Prostate gland (tissue), 2 donors: ENCODE measurements at regions not wholly inside any gene's neighbourhood (a gene's known extent, or its start where the extent isn't known, plus 50 kb on each side); places are given as distances from the start of the nearest gene placed in this dataset.

Experiments used
- POLR2A ChIP-seq: fragments of 450-650 bp; IDR thresholded peaks from one replicate; pipeline ENCODE4 v1.6.1; 2016; ENCODE audit warnings: antibody characterized with exemption, mild to moderate bottlenecking
- POLR2AphosphoS5 ChIP-seq: sonication (generic); formaldehyde crosslinking; IDR thresholded peaks from one replicate; pipeline ENCODE4 v1.6.1; 2017; ENCODE audit warnings: antibody characterized with exemption
- TF ChIP-seq, protein P1 (sequence below), 4 experiments: fragments of 200-600 bp in 2 of 4; fragments of 450-650 bp in 2 of 4; sonication (generic) in 2 of 4; IDR thresholded peaks; 1 replicate in 3 of 4; 2 replicates in 1 of 4; pipeline ENCODE4 v1.5.1; 2016 to 2019; ENCODE audit warnings: antibody characterized with exemption in 4 of 4, mild to moderate bottlenecking in 2 of 4, moderate library complexity in 2 of 4

DNA sequence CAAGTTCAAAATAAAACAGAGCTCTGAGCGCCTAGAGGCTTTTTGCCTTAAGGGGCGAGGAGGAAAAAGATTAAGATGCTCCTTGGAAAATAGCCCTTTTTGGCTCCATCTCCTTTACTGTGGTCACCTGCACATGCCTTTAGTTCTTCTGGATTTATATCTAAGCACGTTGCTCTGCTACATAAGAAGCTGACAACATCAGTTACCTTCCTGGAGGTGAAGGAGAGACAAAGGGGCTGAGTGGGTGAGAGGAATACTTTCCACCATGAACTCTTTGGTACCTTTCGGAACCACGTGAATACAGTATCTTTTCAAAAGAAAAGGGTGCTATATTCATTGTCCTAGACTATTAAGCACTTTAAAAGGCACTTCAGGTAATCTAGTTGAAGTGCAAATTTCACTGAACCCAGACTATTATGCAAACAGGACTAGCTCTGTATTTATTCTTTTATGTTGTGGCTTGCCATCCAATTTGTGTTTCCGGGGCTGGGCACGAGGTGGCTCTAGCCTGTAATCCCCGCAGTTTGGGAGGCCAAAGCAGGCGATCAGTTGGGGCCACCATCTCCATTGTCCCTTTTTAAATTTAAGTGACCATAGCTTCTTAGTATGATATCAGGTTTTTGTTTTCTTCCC is 201.5 kb downstream of the TM9SF2 start:
- TF ChIP-seq POLR2AphosphoS5, result no peak
- no peak for TF ChIP-seq POLR2A
- TF ChIP-seq, protein P1, sequence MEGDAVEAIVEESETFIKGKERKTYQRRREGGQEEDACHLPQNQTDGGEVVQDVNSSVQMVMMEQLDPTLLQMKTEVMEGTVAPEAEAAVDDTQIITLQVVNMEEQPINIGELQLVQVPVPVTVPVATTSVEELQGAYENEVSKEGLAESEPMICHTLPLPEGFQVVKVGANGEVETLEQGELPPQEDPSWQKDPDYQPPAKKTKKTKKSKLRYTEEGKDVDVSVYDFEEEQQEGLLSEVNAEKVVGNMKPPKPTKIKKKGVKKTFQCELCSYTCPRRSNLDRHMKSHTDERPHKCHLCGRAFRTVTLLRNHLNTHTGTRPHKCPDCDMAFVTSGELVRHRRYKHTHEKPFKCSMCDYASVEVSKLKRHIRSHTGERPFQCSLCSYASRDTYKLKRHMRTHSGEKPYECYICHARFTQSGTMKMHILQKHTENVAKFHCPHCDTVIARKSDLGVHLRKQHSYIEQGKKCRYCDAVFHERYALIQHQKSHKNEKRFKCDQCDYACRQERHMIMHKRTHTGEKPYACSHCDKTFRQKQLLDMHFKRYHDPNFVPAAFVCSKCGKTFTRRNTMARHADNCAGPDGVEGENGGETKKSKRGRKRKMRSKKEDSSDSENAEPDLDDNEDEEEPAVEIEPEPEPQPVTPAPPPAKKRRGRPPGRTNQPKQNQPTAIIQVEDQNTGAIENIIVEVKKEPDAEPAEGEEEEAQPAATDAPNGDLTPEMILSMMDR (IDR thresholded peaks at IDR 0.05), result no peak
